SK-N-SH (cell line): ENCODE measurements at regions not wholly inside any gene's neighbourhood (a gene's known extent, or its start where the extent isn't known, plus 50 kb on each side); places are given as distances from the start of the nearest gene placed in this dataset.

Experiments used
- CTCF ChIP-seq: fragments of 200-600 bp; sonication (generic); IDR thresholded peaks from 2 replicates; pipeline ENCODE4 v1.6.1; 2017; ENCODE audit warnings: antibody characterized with exemption, mild to moderate bottlenecking, moderate library complexity
- MAX ChIP-seq: IDR thresholded peaks from 2 replicates; pipeline ENCODE4 v1.4.0; 2012; ENCODE audit warnings: low read depth
- POLR2AphosphoS5 ChIP-seq: IDR thresholded peaks from 2 replicates; pipeline ENCODE4 v1.6.1; 2012; ENCODE audit warnings: low read depth, low read length
- REST ChIP-seq: IDR thresholded peaks from 2 replicates; pipeline ENCODE4 v1.6.1; 2012; ENCODE audit warnings: mild to moderate bottlenecking, low read depth, low read length, moderate library complexity
- RFX5 ChIP-seq: IDR thresholded peaks from 2 replicates; pipeline ENCODE4 v1.6.1; 2012; ENCODE audit warnings: mild to moderate bottlenecking, improper control_type of control experiment, low read length
- TAF1 ChIP-seq: IDR thresholded peaks from 2 replicates; pipeline ENCODE4 v1.6.1; 2012; ENCODE audit warnings: low read depth, mild to moderate bottlenecking, low read length, moderate library complexity, borderline replicate concordance
- ZBTB33 ChIP-seq: IDR thresholded peaks from 2 replicates; pipeline ENCODE4 v1.4.0; 2012; ENCODE audit warnings: low read depth, borderline replicate concordance

GRCh38 chr6:23735151-23735550 lies 390.9 kb upstream of the NRSN1 start:
- TF ChIP-seq MAX (no peak), POLR2AphosphoS5 (no peak), REST (no peak), CTCF (no peak), TAF1 (no peak), ZBTB33 (no peak), RFX5 (no peak)
